Small intestine (tissue), 7 donors: ENCODE measurements at regions not wholly inside any gene's neighbourhood (a gene's known extent, or its start where the extent isn't known, plus 50 kb on each side); places are given as distances from the start of the nearest gene placed in this dataset.

Experiments used
- DNase-seq, 2 donors: peaks; one replicate each; pipeline versions ENCODE4 v3.0.0 to v3.0.0-alpha.2; 2013
- FAIRE-seq: peaks from 2 replicates; lab custom pipeline; 2012; peaks lifted over from hg19 to GRCh38; lab: Jason Lieb, UNC
- H3K27ac ChIP-seq, 3 donors: one replicate each; pipeline ENCODE4 v1.5.1; 2013; ENCODE audit warnings: low read length in 2 of 3, mild to moderate bottlenecking in 2 of 3, control low read depth in 1 of 3, inconsistent platforms in 1 of 3, low read depth in 1 of 3, moderate library complexity in 1 of 3
- H3K27me3 ChIP-seq, 3 donors: one replicate each; pipeline ENCODE4 v1.6.1; 2013; ENCODE audit warnings: low read length in 3 of 3, inconsistent platforms in 1 of 3; ENCODE audit not compliant: control insufficient read depth in 3 of 3, insufficient read depth in 3 of 3
- H3K36me3 ChIP-seq, 3 donors: one replicate each; pipeline ENCODE4 v1.6.1; 2013; ENCODE audit warnings: low read length in 3 of 3, inconsistent platforms in 1 of 3, low read depth in 1 of 3, mild to moderate bottlenecking in 1 of 3, moderate library complexity in 1 of 3; ENCODE audit not compliant: control insufficient read depth in 3 of 3, insufficient read depth in 2 of 3
- H3K4me1 ChIP-seq, 3 donors: one replicate each; pipeline ENCODE4 v1.6.1; 2013; ENCODE audit warnings: low read length in 2 of 3, inconsistent platforms in 1 of 3, low read depth in 1 of 3, mild to moderate bottlenecking in 1 of 3, moderate library complexity in 1 of 3; ENCODE audit not compliant: control insufficient read depth in 3 of 3, insufficient read depth in 2 of 3
- H3K4me3 ChIP-seq, 3 donors: one replicate each; pipeline ENCODE4 v1.5.1; 2013; ENCODE audit warnings: low read length in 3 of 3, control low read depth in 1 of 3, inconsistent platforms in 1 of 3, low read depth in 1 of 3, mild to moderate bottlenecking in 1 of 3, moderate library complexity in 1 of 3
- H3K9me3 ChIP-seq, 2 donors: one replicate each; pipeline ENCODE4 v1.6.1; 2013; ENCODE audit warnings: low read depth in 1 of 2, low read length in 1 of 2; ENCODE audit not compliant: control insufficient read depth in 2 of 2, insufficient read depth in 1 of 2
- WGBS, 3 donors: extraction: QIAGEN DNeasy Blood & Tissue Kit; methylation state at CpG; one replicate each; pipeline ENCODE4 v1.1.7; 2013; 5-methylcytosine and 5-hydroxymethylcytosine counted together
- donor health status: healthy with polysubstance abuse.
- donor health status: control.
- donor health status: control.
- donor health status: Bipolar disorder and iron deficiency.
- donor health status: healthy.

DNA sequence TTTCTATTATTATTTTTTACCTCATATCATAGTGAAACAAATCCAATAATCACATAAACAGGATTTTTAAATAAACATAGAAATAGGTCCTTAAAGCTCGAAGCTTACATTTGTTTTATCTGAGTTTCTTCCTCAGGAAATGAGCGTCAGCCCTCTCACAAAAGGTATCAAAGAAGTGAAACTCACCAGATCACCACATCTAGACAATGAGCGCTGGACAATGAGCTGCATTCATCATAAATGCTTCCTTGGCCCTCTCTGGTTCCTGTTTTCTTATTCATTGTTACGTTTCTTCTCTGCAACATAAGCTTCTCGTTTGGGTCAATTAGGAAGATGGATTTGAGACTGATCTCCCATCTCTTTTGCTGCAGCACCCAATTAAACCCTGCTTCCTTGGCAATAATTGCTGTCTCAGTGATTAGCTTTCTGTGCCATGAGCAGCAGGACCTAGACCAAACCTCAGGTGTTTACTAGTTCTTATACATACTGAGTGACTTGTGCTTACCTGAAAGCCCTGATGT is 649.9 kb upstream of the LUZP2 start:
- FAIRE-seq (no peak), DNase-seq (no peak)
- no peaks in the 10 kb centered on the region for H3K27me3 ChIP-seq
- H3K4me3 ChIP-seq, result no peak overlapping the region
- no peaks in the 10 kb centered on the region for H3K4me1 ChIP-seq
- 69 to 87% (median 78%) methylated on average over 5 of the region's 5 CpGs for WGBS, 3 donors
- peaks cover 0 to 7% of the 10 kb centered on the region in 2 donors for H3K9me3 ChIP-seq
- no peaks in the 10 kb centered on the region for H3K36me3 ChIP-seq
- H3K27ac ChIP-seq, result no peak overlapping the region

DNA sequence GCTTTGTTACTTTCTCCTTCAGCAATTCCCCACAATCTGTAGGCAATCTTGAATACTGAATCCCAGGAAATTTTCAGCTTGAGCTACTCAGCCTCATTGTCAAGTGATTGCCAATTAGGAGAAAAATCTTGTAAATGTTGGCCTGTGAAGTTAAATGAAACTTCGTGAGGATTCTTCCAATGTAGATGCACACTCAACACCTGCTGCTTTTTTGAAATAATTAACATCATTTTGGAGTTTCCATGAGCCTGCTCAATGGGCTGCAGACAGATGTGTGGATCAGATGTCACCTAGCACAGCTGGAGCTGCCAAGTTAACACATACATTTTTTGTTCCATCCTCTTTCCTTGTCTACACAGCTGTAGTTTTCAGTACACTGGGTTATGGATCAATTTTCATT is 645.6 kb upstream of the LUZP2 start:
- H3K27me3 ChIP-seq, result no peaks in the 10 kb centered on the region
- no peak overlapping the region for H3K27ac ChIP-seq
- H3K4me1 ChIP-seq, result no peaks in the 10 kb centered on the region
- FAIRE-seq, result no peak
- no peak overlapping the region for H3K4me3 ChIP-seq
- no peak for DNase-seq
- whole genome bisulfite sequencing, 3 donors, result 60 to 81% (median 65%) methylated on average over 1 of the region's 1 CpG
- no peaks in the 10 kb centered on the region for H3K36me3 ChIP-seq
- no peaks in the 10 kb centered on the region for H3K9me3 ChIP-seq

GRCh38 chr11:23856654-23857053 is 640.2 kb upstream of the LUZP2 start:
- DNase-seq (no peak), FAIRE-seq (no peak)
- H3K9me3 ChIP-seq, result no peaks in the 10 kb centered on the region
- no peaks in the 10 kb centered on the region for H3K27me3 ChIP-seq
- no peaks in the 10 kb centered on the region for H3K36me3 ChIP-seq
- H3K4me3 ChIP-seq, result no peak overlapping the region
- no peak overlapping the region for H3K27ac ChIP-seq
- WGBS, 3 donors, result 45 to 72% (median 64%) methylated on average over 1 of the region's 1 CpG
- no peaks in the 10 kb centered on the region for H3K4me1 ChIP-seq

DNA sequence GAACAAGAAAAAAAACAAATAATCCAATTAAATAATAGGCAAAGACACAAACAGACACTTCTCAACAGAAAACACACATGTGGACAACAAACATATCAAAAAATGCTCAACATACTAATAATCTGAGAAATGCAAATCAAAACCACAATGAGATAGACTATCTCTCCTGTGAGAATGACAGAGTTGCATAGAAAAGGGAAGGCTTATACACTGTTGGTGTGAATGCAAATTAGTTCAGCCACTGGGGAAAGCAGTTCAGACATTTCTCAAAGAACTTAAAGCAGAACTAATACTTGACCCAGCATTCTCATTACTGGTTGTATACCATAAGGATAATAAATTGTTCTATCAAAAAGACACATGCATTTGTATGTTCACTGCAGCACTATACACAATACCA is 637.8 kb upstream of the LUZP2 start:
- H3K9me3 ChIP-seq, result no peaks in the 10 kb centered on the region
- H3K27ac ChIP-seq, result no peak overlapping the region
- FAIRE-seq, result no peak
- no peak for DNase-seq
- H3K36me3 ChIP-seq, result no peaks in the 10 kb centered on the region
- H3K4me3 ChIP-seq, result no peak overlapping the region
- no peaks in the 10 kb centered on the region for H3K27me3 ChIP-seq
- no peaks in the 10 kb centered on the region for H3K4me1 ChIP-seq

DNA sequence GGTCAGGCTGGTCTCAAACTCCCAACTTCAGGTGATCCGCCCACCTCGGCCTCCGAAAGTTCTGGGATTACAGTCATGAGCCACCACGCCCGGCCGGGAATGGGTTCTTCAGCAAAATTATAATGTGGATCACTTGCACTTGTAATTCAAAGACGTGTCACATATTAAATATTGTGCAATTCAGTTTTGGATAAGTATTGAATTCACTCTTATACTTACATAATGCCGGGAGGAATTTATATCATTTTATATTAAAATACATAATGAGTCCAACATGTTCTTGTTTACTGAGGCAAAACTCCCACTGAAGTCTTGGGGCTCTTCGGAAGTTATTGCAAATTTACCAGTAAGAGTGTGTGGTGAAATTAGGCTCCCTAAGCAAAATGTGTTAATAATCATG is 635.2 kb upstream of the LUZP2 start:
- H3K4me1 ChIP-seq, result no peaks in the 10 kb centered on the region
- no peak overlapping the region for H3K27ac ChIP-seq
- no peaks in the 10 kb centered on the region for H3K9me3 ChIP-seq
- WGBS, 3 donors, result 87 to 94% (median 91%) methylated on average over 9 of the region's 9 CpGs
- no peak overlapping the region for H3K4me3 ChIP-seq
- DNase-seq (no peak), FAIRE-seq (no peak)
- H3K27me3 ChIP-seq, result no peaks in the 10 kb centered on the region
- H3K36me3 ChIP-seq, result no peaks in the 10 kb centered on the region

GRCh38 chr11:23865341-23865975 is 631.4 kb upstream of the LUZP2 start:
- 33 to 68% (median 57%) methylated on average over 4 of the region's 4 CpGs for WGBS, 3 donors
- FAIRE-seq (no peak), DNase-seq (no peak)
- Histone ChIP-seq H3K27ac (no peak overlapping the region), H3K27me3 (no peaks in the 10 kb centered on the region), H3K4me3 (no peak overlapping the region), H3K36me3 (no peaks in the 10 kb centered on the region), H3K9me3 (peaks cover 0 to 3% of the 10 kb centered on the region in 2 donors), H3K4me1 (no peaks in the 10 kb centered on the region)

DNA sequence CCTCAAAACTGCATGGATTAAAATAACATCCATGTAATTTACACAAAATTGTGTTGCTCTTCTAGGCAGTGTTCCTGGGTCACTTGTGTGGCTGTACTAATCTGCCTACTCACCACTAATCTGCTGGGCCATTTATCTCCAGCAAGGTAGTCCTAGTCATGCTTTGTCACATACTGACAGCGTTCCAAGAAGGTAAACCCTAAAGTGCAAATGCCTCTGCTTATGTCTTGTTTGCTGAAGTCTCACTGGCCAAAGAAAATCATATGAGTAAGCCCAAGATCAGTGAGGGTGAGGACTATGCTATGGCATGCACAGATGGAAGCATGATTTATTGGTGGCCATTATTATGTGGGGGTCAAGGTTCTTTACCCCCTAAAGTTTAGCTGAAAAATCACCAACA is 630.2 kb upstream of the LUZP2 start:
- peaks cover 0 to 3% of the 10 kb centered on the region in 2 donors for H3K9me3 ChIP-seq
- DNase-seq (peak in 1 of 2 donors; percentile 30), FAIRE-seq (no peak)
- H3K4me1 ChIP-seq, result no peaks in the 10 kb centered on the region
- 17 to 68% (median 37%) methylated on average over 1 of the region's 1 CpG for WGBS, 3 donors
- H3K4me3 ChIP-seq, result no peak overlapping the region
- H3K27me3 ChIP-seq, result no peaks in the 10 kb centered on the region
- no peak overlapping the region for H3K27ac ChIP-seq
- no peaks in the 10 kb centered on the region for H3K36me3 ChIP-seq

DNA sequence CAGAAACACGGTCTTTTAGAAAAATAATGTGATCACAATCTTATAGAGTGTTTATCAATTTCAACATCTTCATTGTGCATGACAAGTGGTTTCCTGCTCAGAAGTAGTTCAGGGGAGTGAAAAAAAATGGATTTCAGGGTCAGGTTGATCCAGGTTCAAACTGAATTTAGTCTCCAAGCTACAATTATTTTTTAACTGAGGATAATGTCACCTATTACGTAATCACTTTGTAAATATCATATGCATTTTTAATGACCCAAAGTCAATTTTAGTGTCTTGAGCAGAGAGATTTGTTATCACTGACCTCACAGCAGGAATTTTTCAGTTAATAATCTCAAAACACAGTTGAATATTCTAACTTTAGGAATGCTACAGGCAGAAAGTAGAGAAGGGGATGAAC is 627.2 kb upstream of the LUZP2 start:
- Histone ChIP-seq H3K27ac (no peak overlapping the region), H3K9me3 (peaks cover 0 to 3% of the 10 kb centered on the region in 2 donors), H3K4me3 (no peak overlapping the region), H3K4me1 (no peaks in the 10 kb centered on the region), H3K36me3 (no peaks in the 10 kb centered on the region), H3K27me3 (no peaks in the 10 kb centered on the region)
- 69 to 80% (median 79%) methylated on average over 2 of the region's 2 CpGs for WGBS, 3 donors
- DNase-seq (no peak), FAIRE-seq (no peak)

DNA sequence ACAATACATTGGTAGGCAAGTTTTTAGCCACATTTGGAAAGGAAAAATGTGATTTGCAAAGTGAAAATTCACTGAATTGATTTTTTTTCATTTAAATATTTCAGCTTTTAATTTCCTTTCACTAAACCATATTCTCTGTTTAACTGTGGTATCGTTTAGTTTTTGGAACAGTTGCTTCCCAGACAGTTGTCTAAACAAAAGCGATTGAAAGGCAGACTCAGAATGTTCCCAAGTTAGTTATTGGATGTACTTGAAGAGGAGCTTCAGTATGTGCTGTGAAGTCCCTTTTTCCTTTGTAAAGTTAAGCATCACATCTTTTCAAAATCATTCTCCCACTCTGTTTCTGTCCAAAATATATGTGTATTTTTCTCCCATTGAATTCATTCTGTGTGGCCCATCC is 623.4 kb upstream of the LUZP2 start:
- Histone ChIP-seq H3K27ac (no peak overlapping the region), H3K9me3 (peaks cover 0 to 3% of the 10 kb centered on the region in 2 donors), H3K4me1 (no peaks in the 10 kb centered on the region), H3K36me3 (no peaks in the 10 kb centered on the region), H3K27me3 (no peaks in the 10 kb centered on the region), H3K4me3 (no peak overlapping the region)
- DNase-seq (no peak), FAIRE-seq (no peak)
- WGBS, 3 donors, result 55 to 72% (median 61%) methylated on average over 2 of the region's 2 CpGs
